ENCODE measurements at regions not wholly inside any gene's neighbourhood (a gene's known extent, or its start where the extent isn't known, plus 50 kb on each side); places are given as distances from the start of the nearest gene placed in this dataset.

GRCh38 chr10:131635564-131636015 lies 265.2 kb upstream of the PPP2R2D start:
- DNase-seq (ENCODE audit: low spot score) = no peak

DNA sequence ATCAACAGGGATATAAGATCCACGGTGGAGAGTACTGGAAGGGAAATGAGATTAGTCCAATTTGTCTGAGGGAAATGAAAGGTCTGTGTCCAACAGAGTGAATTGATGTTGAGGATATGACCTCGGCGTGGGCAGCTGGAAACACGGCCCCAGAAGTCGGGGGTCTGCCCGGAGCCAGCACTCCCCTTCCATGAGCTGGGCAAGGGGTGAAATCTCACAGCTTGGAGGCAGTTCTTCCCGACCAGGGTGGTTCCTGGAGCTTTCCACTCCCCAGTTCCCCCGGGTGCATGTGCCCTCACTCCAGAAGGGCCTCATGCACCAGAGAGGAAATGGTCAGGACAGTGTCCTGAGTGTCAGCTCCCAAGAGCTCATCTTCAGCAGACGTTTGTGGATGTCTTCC lies 264.7 kb upstream of the PPP2R2D start:
- no peak for DNase-seq (ENCODE audit: low spot score)

DNA sequence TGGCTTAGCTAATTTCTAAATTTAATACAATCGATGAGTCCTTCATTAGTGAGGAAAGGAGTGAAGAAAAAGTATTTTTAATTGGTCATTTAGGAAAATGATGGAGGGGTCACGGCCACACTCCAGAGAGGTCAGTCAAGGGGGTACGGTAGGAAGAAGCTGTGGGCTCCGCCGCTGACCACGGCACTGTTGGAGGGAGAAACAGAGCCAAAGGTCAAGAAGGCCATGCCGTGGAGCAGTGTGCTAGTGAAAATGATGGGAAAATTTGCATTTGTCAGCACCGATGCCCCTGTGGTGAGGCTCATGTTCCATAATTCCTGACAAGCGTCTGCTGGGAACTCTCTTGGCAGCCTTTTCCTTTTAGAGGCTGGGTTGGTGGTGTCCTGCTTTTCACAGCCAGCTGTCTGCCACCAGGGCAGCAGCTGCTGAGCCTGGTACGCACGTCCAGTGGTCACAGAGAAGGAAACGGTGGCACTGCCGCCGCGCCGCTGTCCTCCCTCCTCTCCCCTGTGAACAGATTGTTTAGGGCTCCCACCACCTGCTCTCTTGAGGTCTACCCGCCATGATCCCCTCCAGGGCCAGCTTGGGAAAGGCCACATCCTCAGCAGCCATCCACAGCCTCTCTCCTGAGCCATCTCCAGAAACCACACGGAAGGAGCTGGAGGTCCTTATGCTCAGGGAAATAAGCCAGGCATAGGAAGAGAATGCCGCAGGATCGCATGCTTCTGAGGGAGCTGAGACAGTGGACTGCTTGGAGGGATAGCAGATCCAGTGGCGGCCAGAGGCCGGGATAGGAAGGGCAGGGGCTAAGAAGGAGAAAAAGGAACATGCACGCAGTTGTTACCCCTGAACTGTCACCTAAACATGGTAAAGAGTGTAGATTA lies 263.7 kb upstream of the PPP2R2D start:
- no peak for DNase-seq (ENCODE audit: low spot score)

DNA sequence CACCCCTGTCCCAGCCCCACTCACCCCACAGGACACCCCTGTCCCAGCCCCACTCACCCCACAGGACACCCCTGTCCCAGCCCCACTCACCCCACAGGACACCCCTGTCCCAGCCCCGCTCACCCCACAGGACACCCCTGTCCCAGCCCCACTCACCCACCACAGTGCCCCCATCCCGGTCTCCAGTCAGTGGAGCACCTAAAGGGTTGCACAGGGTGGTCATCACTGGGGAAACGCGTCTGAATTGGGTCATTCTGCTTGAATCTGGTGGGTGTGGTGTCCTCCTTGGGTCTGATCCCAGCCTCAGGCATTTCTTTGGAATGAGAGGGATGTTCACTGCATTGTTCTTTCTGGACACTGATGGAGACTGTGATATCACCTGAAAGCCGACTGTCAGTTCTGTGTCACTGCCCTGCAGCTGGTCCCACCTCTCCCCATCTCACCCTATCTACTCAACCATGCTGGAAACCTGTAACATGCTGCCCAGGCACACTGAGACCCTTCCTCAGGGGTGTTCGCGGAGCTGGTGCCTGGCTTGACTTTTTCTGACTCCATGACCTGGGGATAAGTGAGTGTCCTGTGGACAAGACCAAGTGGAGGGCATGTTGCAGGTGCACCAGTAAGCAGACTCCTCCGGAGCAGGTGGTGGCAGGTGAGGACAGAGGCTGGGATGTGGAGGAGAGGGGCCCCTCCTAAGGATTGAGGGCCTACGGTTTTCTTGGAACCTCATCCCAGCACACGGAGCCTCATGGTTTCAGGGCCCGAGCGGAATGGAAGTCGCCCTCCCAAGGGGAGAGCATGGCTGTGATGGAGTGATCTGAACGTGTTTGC lies 262.5 kb upstream of the PPP2R2D start:
- DNase-seq (ENCODE audit: low spot score) = no peak

- no peak for DNase-seq (ENCODE audit: low spot score)
Observed at GRCh38 chr10:131638880-131639278, 261.9 kb upstream of the PPP2R2D start.

DNA sequence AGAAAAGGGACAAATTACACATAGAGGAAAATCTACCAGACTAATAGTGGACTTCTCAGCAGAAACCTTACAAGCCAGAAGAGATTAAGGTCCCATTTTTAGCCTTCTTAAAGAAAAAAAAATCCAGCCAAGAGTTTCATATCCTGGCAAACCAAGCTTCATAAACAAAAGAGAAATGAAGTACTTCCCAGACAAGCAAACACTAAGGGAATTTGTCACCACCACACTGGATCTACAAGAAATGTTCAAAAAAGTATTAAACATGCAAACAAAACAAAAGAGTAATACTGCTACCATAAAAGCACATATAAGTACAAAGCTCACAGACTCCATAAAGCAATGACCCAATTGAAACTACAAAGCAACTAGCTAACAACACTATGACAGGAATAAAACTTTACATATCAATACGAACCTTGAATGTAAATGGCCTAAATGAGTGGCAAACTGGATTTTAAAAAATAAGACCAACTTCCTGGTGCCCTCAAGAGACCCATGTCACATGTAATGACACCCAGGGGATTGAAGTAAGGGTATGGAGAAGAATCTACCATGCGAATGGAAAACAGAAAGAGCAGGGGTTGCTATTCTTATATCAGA lies 260.7 kb upstream of the PPP2R2D start:
- DNase-seq (ENCODE audit: low spot score) = no peak

GRCh38 chr10:131641231-131641630 lies 259.6 kb upstream of the PPP2R2D start:
- DNase-seq (ENCODE audit: low spot score) = no peak

DNA sequence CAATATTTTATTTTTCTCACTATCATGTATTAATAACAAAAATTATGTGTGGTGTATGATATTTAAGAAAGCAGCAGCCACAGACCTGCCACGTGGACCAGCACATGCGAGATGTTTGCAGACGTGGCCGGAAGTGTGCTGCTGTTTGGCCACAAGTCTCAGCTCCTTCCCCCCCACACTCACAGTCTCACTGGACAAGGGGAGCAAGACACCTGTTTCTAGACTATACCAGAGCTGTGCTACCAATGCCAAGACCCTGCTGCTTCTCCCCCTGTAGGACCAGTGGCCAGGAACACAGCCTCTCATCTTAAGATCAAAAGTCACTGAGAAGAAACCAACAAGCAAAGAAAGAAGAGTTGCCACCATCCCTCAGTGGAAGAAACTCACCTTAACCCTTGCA lies 258.9 kb upstream of the PPP2R2D start:
- no peak for DNase-seq (ENCODE audit: low spot score)

- DNase-seq (ENCODE audit: low spot score) = no peak
Observed at GRCh38 chr10:131642966-131643365, 257.8 kb upstream of the PPP2R2D start.

- no peak for DNase-seq (ENCODE audit: low spot score)
Observed at GRCh38 chr10:131644289-131644688, 256.5 kb upstream of the PPP2R2D start.

- no peak for DNase-seq (ENCODE audit: low spot score)
Observed at GRCh38 chr10:131644864-131645658, 255.7 kb upstream of the PPP2R2D start.

GRCh38 chr10:131645756-131646155 lies 255.1 kb upstream of the PPP2R2D start:
- no peak for DNase-seq (ENCODE audit: low spot score)

- DNase-seq (ENCODE audit: low spot score) = no peak
Observed at GRCh38 chr10:131646551-131647525, 254.0 kb upstream of the PPP2R2D start.

DNA sequence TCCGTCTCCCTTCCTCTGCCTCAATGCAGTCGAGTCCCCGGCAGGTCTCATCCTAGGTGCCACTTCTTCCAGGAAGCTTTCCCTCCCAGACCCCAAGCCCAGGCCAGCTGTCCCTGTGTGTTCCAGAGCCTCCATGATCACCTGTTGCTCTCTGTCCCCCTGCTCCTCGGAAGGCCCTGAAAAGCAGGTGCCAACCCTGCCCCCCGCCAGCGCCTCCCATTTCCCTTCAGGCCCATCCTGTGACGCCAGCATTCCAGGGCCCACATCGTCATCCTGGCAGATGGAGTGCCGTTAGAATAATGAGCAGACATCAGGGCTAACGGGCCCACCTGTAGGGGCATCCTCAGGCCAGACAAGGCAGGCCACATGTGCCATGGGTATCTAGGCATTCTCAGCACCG lies 253.0 kb upstream of the PPP2R2D start:
- DNase-seq (ENCODE audit: low spot score) = no peak

- DNase-seq (ENCODE audit: low spot score) = no peak
Observed at GRCh38 chr10:131648386-131649020, 252.3 kb upstream of the PPP2R2D start.

DNA sequence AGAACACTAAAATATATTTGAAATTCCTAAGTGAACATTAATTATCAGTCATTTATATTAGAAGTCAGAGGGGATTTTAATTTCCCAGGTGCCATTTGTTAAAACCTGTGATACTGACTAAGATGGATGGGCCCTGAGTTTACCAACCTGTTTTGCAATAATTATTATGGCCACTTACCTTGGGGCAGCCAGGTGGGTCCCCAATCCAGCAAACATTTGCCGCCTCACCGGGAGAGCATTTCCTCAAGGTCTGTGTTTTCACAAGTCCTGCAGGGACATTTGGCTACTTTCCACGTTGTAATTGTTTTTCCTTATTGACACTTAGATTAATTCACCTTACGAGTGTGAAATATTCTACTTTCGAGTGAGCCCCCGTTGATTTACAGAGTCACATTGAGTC lies 251.2 kb upstream of the PPP2R2D start:
- DNase-seq (ENCODE audit: low spot score) = no peak

DNA sequence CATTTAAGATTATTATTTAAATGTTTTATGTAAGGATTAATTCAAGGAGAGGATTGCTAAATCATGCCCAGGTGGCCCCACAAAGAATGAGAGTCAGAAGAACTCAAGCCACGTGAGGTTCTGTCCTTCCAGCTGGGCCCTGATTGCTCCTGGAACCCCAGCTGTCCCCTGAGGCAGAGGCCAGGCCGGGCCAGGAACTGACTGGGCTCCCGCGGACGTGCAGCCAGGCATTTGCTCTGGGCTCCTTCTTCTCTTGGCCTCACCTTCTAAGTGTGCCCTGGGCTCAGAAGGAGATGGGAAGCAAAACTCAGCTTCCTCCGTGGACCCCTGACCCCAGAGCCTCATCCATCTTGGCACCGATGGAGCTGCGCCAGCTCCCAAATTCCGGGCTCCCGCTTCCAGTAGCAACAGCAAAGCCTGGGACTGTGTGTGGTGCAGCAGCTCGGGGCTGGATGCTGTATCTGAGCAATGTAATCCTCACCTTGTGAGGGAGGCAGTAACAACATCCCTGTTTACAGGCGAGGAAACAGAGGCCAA lies 250.6 kb upstream of the PPP2R2D start:
- DNase-seq (ENCODE audit: low spot score) = no peak

DNA sequence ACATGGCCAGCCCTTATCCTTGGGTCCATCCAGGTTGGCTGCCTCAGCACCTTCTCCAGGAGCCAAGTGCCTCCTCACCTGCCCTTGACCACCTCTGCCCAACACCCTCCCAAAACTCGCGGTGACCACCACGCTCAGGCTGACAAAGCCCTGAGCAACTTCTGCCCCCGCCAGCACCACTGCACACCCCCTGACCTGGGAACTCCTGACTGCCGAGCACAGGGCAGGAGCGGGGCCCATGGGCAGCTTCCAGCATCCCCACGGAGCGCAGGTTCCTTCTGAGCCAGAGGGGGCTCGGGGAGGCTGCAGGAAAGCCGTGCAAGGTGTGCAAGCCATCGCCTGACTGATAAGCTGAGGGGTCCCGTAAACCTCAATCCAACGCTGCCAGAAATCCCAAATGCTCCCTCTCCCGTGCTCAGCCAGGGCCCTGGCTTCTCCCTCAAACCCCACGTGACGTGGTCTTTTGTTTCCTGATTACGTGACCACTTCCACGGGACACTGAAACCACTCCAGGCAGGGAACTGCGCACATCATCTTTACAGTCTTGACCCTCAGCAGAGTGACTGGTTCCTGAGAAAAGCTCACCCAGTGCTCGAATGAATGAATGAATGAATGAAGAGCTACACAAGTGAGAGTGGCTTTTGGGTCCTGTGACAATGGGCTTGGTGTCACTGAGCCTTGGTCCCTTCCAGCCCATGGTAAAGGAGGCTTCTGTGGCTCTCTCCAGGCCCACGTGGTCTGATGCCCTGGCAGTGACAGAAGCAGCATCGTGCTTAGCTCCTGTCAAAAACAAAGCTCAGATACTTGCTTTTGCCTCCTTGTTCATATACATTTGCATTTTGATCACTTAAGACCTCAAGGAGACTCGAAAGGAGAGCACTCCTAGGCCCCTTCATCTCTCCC lies 249.8 kb upstream of the PPP2R2D start:
- no peak for DNase-seq (ENCODE audit: low spot score)

Measured in D341Med (cell line).